ENCODE measurements at regions not wholly inside any gene's neighbourhood (a gene's known extent, or its start where the extent isn't known, plus 50 kb on each side); places are given as distances from the start of the nearest gene placed in this dataset.

- TF ChIP-seq REST (IDR thresholded peaks at IDR 0.05; ENCODE audit: low read depth, low read length) (no peak), MAX (IDR thresholded peaks at IDR 0.05; ENCODE audit: low read depth) (no peak), MXI1 (IDR thresholded peaks at IDR 0.05; ENCODE audit: low read depth, low read length) (no peak), IRF3 (IDR thresholded peaks at IDR 0.05; ENCODE audit: low read depth, low read length) (no peak), FOXJ3 (CRISPR knock-in tag; IDR thresholded peaks at IDR 0.05) (no peak), FOSL2 (IDR thresholded peaks at IDR 0.05; ENCODE audit: borderline replicate concordance, low read depth) (no peak)
Measured at GRCh38 chr12:76155157-76155670, 70.7 kb upstream of the NAP1L1 start (continued).

GRCh38 chr12:76153616-76154015 lies 69.1 kb upstream of the NAP1L1 start:
- POLR2A ChIA-PET: no interaction called here
- H3K27ac ChIP-seq (ENCODE audit: low read depth in 2 of 2, low read length in 1 of 2): no peak overlapping the region
- no peaks in the 10 kb centered on the region for H4K20me1 ChIP-seq (ENCODE audit: insufficient read depth)
- no peak overlapping the region for H3K9ac ChIP-seq
- DNase-seq: no peak
- no peaks in the 10 kb centered on the region for H3K9me3 ChIP-seq
- CTCF ChIA-PET: no interaction called here
- no peak overlapping the region for H2AFZ ChIP-seq (ENCODE audit: low read depth)
- H3K36me3 ChIP-seq (replicated peaks in 1 of 2; ENCODE audit: control insufficient read depth in 1 of 2, insufficient read depth in 2 of 2, low read length in 1 of 2): no peaks in the 10 kb centered on the region
- H3K4me1 ChIP-seq (ENCODE audit: control insufficient read depth in 1 of 2, insufficient read depth in 2 of 2, low read depth in 1 of 2, low read length in 1 of 2): no peaks in the 10 kb centered on the region
- H3K79me2 ChIP-seq (ENCODE audit: insufficient read depth): no peaks in the 10 kb centered on the region
- H3K27me3 ChIP-seq (ENCODE audit: insufficient read depth): no peaks in the 10 kb centered on the region
- no peaks in the 10 kb centered on the region for H3F3A ChIP-seq (replicated peaks; ENCODE audit: insufficient read depth)
- H3K4me3 ChIP-seq (ENCODE audit: low read depth in 2 of 2, low read length in 1 of 2): no peak overlapping the region
- WGBS (ENCODE audit: low lambda C conversion rate): 85% methylated on average over 3 of the region's 3 CpGs
- no peak overlapping the region for H3K4me2 ChIP-seq
- H3K9me2 ChIP-seq: no peaks in the 10 kb centered on the region
- TF ChIP-seq EZH2phosphoT487 (IDR thresholded peaks at IDR 0.05; ENCODE audit: borderline replicate concordance, low read depth): no peak
- no peak for TF ChIP-seq EP300 (IDR thresholded peaks at IDR 0.05; ENCODE audit: borderline replicate concordance in 1 of 2, low read depth in 1 of 2, low read length in 1 of 2)
- no peak for TF ChIP-seq CHD2 (IDR thresholded peaks at IDR 0.05; ENCODE audit: low read length, partially characterized antibody)
- TF ChIP-seq GATA2 (CRISPR knock-in tag; IDR thresholded peaks at IDR 0.05): no peak
- TF ChIP-seq SMC3 (IDR thresholded peaks at IDR 0.05; ENCODE audit: low read depth, low read length): no peak
- TF ChIP-seq TAF1 (IDR thresholded peaks at IDR 0.05; ENCODE audit: borderline replicate concordance, low read depth, low read length): no peak
- TF ChIP-seq MAX (IDR thresholded peaks at IDR 0.05; ENCODE audit: low read depth): no peak
- no peak for TF ChIP-seq USF1 (IDR thresholded peaks at IDR 0.05; ENCODE audit: borderline replicate concordance, low read depth)
- no peak for TF ChIP-seq IRF3 (IDR thresholded peaks at IDR 0.05; ENCODE audit: low read depth, low read length)
- TF ChIP-seq ZBTB33 (IDR thresholded peaks at IDR 0.05; ENCODE audit: borderline replicate concordance, low read depth): no peak
- no peak for TF ChIP-seq RXRA (IDR thresholded peaks at IDR 0.05; ENCODE audit: borderline replicate concordance, low read depth)
- no peak for TF ChIP-seq POLR2AphosphoS5 (IDR thresholded peaks at IDR 0.05; ENCODE audit: low read depth, low read length)
- no peak for TF ChIP-seq RCOR1 (IDR thresholded peaks at IDR 0.05; ENCODE audit: low read length)
- TF ChIP-seq MEF2A (IDR thresholded peaks at IDR 0.05; ENCODE audit: borderline replicate concordance, low read depth): no peak
- TF ChIP-seq USF2 (IDR thresholded peaks at IDR 0.05; ENCODE audit: borderline replicate concordance, low read depth, low read length): no peak
